H9 (cell line): ENCODE measurements at regions not wholly inside any gene's neighbourhood (a gene's known extent, or its start where the extent isn't known, plus 50 kb on each side); places are given as distances from the start of the nearest gene placed in this dataset.

Experiments
- DNase-seq: peaks from one replicate; pipeline ENCODE4 v3.0.0-alpha.2; 2017
- H2AFZ ChIP-seq: one replicate; pipeline ENCODE4 v1.6.1; 2013; ENCODE audit warnings: mild to moderate bottlenecking, low read length, control low read depth, moderate library complexity
- H2AK5ac ChIP-seq: 2 replicates; pipeline ENCODE4 v1.6.1; 2013; ENCODE audit warnings: low read length, control low read depth, mixed read lengths; ENCODE audit not compliant: insufficient read length
- H2BK120ac ChIP-seq: one replicate; pipeline ENCODE4 v1.6.1; 2013; ENCODE audit warnings: low read depth, mild to moderate bottlenecking, low read length, control low read depth, inconsistent platforms; ENCODE audit not compliant: poor library complexity, severe bottlenecking
- H2BK12ac ChIP-seq: 2 replicates; pipeline ENCODE4 v1.6.1; 2013; ENCODE audit warnings: low read length, control low read depth, mixed read lengths, low read depth; ENCODE audit not compliant: insufficient read length
- H2BK15ac ChIP-seq: 2 replicates; pipeline ENCODE4 v1.6.1; 2013; ENCODE audit warnings: low read depth, low read length, control low read depth
- H2BK20ac ChIP-seq: one replicate; pipeline ENCODE4 v1.6.1; 2013; ENCODE audit warnings: low read depth, mild to moderate bottlenecking, low read length, control low read depth, inconsistent platforms; ENCODE audit not compliant: poor library complexity, severe bottlenecking
- H2BK5ac ChIP-seq: 2 replicates; pipeline ENCODE4 v1.6.1; 2013; ENCODE audit warnings: low read length, control low read depth, mixed read lengths; ENCODE audit not compliant: insufficient read length
- H3K14ac ChIP-seq: 2 replicates; pipeline ENCODE4 v1.6.1; 2013; ENCODE audit warnings: low read length, control low read depth; ENCODE audit not compliant: insufficient read depth
- H3K18ac ChIP-seq: 2 replicates; pipeline ENCODE4 v1.6.1; 2013; ENCODE audit warnings: low read depth, mild to moderate bottlenecking, mixed read lengths, low read length, control low read depth; ENCODE audit not compliant: insufficient read length
- H3K23ac ChIP-seq: 2 replicates; pipeline ENCODE4 v1.6.1; 2013; ENCODE audit warnings: low read length, control low read depth, mixed read lengths, low read depth; ENCODE audit not compliant: insufficient read length
- H3K23me2 ChIP-seq: 2 replicates; pipeline ENCODE4 v1.6.1; 2013; ENCODE audit warnings: low read depth, mild to moderate bottlenecking, mixed read lengths, low read length, control low read depth; ENCODE audit not compliant: insufficient read length, poor library complexity, severe bottlenecking
- H3K27ac ChIP-seq: 2 replicates; pipeline ENCODE4 v1.5.1; 2013; ENCODE audit warnings: low read length, control low read depth, mixed read lengths, low read depth; ENCODE audit not compliant: insufficient read length
- H3K27me3 ChIP-seq: 2 replicates; pipeline ENCODE4 v1.6.1; 2013; ENCODE audit warnings: low read length, control low read depth, inconsistent platforms; ENCODE audit not compliant: insufficient read depth
- H3K4ac ChIP-seq: 2 replicates; pipeline ENCODE4 v1.6.1; 2013; ENCODE audit warnings: low read depth, mild to moderate bottlenecking, control low read depth, inconsistent platforms, low read length, moderate library complexity
- H3K4me1 ChIP-seq: 2 replicates; pipeline ENCODE4 v1.6.1; 2013; ENCODE audit warnings: low read length, control low read depth, inconsistent platforms; ENCODE audit not compliant: insufficient read depth
- H3K4me2 ChIP-seq: 2 replicates; pipeline ENCODE4 v1.6.1; 2013; ENCODE audit warnings: low read length, control low read depth, mixed read lengths; ENCODE audit not compliant: insufficient read length, insufficient read depth
- H3K56ac ChIP-seq: 2 replicates; pipeline ENCODE4 v1.6.1; 2013; ENCODE audit warnings: low read depth, mild to moderate bottlenecking, mixed read lengths, low read length, control low read depth; ENCODE audit not compliant: insufficient read length
- H3K79me1 ChIP-seq: 2 replicates; pipeline ENCODE4 v1.6.1; 2013; ENCODE audit warnings: low read depth, mild to moderate bottlenecking, moderate library complexity, low read length, control low read depth, inconsistent platforms; ENCODE audit not compliant: insufficient read depth, poor library complexity, severe bottlenecking
- H3K79me2 ChIP-seq: 2 replicates; pipeline ENCODE4 v1.6.1; 2013; ENCODE audit warnings: low read length, control low read depth, inconsistent platforms; ENCODE audit not compliant: insufficient read depth
- H3K9ac ChIP-seq: 2 replicates; pipeline ENCODE4 v1.6.1; 2013; ENCODE audit warnings: low read length, control low read depth, mixed read lengths; ENCODE audit not compliant: insufficient read length; ENCODE audit errors: extremely low read depth
- H3K9me3 ChIP-seq: one replicate; pipeline ENCODE4 v1.6.1; 2013; ENCODE audit warnings: low read depth, low read length, inconsistent platforms; ENCODE audit not compliant: control insufficient read depth
- H3T11ph ChIP-seq: one replicate; pipeline ENCODE4 v1.6.1; 2013; ENCODE audit warnings: mild to moderate bottlenecking, low read length, control low read depth, inconsistent platforms
- H4K20me1 ChIP-seq: one replicate; pipeline ENCODE4 v1.6.1; 2013; ENCODE audit not compliant: control insufficient read depth, insufficient read length, insufficient read depth
- H4K5ac ChIP-seq: 2 replicates; pipeline ENCODE4 v1.6.1; 2013; ENCODE audit warnings: low read depth, mild to moderate bottlenecking, mixed read lengths, low read length, control low read depth; ENCODE audit not compliant: insufficient read length
- H4K8ac ChIP-seq: replicated peaks from 2 replicates; pipeline ENCODE4 v1.6.1; 2013; ENCODE audit warnings: low read length, control low read depth, mixed read lengths, low read depth; ENCODE audit not compliant: insufficient read length
- H4K91ac ChIP-seq: 2 replicates; pipeline ENCODE4 v1.6.1; 2013; ENCODE audit warnings: low read depth, mild to moderate bottlenecking, moderate library complexity, mixed read lengths, low read length, control low read depth; ENCODE audit not compliant: insufficient read length
- H3K27ac Mint-ChIP-seq, 3 experiments: 2 replicates in 2 of 3; 3 replicates in 1 of 3; pipeline ENCODE4 v1.8.0; 2020 to 2021; ENCODE audit warnings: mixed read lengths in 3 of 3, mild to moderate bottlenecking in 1 of 3, moderate library complexity in 1 of 3
- H3K27me3 Mint-ChIP-seq: 2 replicates; pipeline ENCODE4 v1.8.0; 2021; ENCODE audit warnings: low read depth, mild to moderate bottlenecking, moderate library complexity, mixed read lengths
- H3K36me3 Mint-ChIP-seq, 3 experiments: 2 replicates in 2 of 3; 3 replicates in 1 of 3; pipeline ENCODE4 v1.8.0; 2020 to 2021; ENCODE audit warnings: low read depth in 3 of 3, mixed read lengths in 3 of 3; ENCODE audit not compliant: insufficient read depth in 1 of 3
- H3K4me1 Mint-ChIP-seq, 2 experiments: 2 replicates each; pipeline ENCODE4 v1.8.0; 2020; ENCODE audit warnings: mixed read lengths in 2 of 2
- H3K4me3 Mint-ChIP-seq, 2 experiments: 2 replicates in 1 of 2; 3 replicates in 1 of 2; pipeline ENCODE4 v1.8.0; 2020 to 2021; ENCODE audit warnings: mild to moderate bottlenecking in 2 of 2, mixed read lengths in 2 of 2, moderate library complexity in 1 of 2
- H3K9me3 Mint-ChIP-seq, 2 experiments: 2 replicates in 1 of 2; 3 replicates in 1 of 2; pipeline ENCODE4 v1.8.0; 2020; ENCODE audit warnings: mild to moderate bottlenecking in 2 of 2, mixed read lengths in 2 of 2, moderate library complexity in 1 of 2
- WGBS: extraction: QIAGEN DNeasy Blood & Tissue Kit; methylation state at CpG from one replicate; pipeline ENCODE4 v1.1.7; 2013; ENCODE audit warnings: missing lambda C conversion rate, low lambda C conversion rate, mixed read lengths; ENCODE audit not compliant: insufficient read length; ENCODE audit errors: extremely low coverage; 5-methylcytosine and 5-hydroxymethylcytosine counted together
- TF ChIP-seq, protein P1 (sequence below): fragments of 200-600 bp; sonication (generic); conservative IDR thresholded peaks from 3 replicates; pipeline ENCODE4 v1.8.0; 2021; ENCODE audit warnings: antibody characterized with exemption, mild to moderate bottlenecking

DNA sequence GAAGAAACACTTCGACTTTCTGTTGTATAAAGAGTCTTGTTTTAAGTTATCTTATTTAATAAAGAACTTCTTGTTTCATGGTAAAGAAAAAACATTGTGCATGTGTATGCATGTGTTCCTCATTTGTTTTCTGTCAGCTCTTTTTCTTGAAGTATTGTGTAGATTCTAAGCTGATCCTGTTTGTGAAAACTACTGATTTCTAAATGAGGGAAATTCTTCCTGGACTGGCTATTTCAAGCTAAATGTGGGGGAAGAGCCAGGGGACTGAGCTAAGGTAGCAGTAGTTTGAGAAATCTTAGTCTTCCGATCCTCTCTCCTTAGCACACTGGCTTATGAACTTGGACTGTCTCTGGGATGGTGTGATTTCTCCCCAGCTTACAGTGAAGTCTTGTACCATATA is 56.4 kb upstream of the RBMS1 start:
- Mint-ChIP-seq H3K27me3 (no peaks in the 10 kb centered on the region), H3K27ac (no peak overlapping the region), H3K9me3 (peaks cover 0 to 3% of the 10 kb centered on the region in 2 experiments; a peak in 1 of 5 replicates), H3K4me1 (peaks cover 6 to 8% of the 10 kb centered on the region in 2 experiments), H3K36me3 (no peaks in the 10 kb centered on the region), H3K4me3 (no peak overlapping the region)
- Histone ChIP-seq H3K18ac (no peak overlapping the region), H3K9ac (no peak overlapping the region), H3T11ph (no peak overlapping the region), H3K56ac (no peak overlapping the region), H2AK5ac (no peak overlapping the region), H3K27ac (no peak overlapping the region), H3K9me3 (no peaks in the 10 kb centered on the region), H4K20me1 (no peaks in the 10 kb centered on the region), H2BK5ac (no peak overlapping the region), H3K27me3 (no peaks in the 10 kb centered on the region), H3K23me2 (no peaks in the 10 kb centered on the region), H3K4ac (no peak overlapping the region), H3K79me2 (no peaks in the 10 kb centered on the region), H3K14ac (no peak overlapping the region), H2BK12ac (no peak overlapping the region), H4K8ac (no peak overlapping the region), H4K5ac (no peak overlapping the region), H3K4me2 (no peak overlapping the region), H3K23ac (no peak overlapping the region), H2AFZ (no peak overlapping the region), H2BK20ac (no peak overlapping the region), H4K91ac (no peak overlapping the region), H2BK15ac (no peak overlapping the region), H2BK120ac (no peak overlapping the region), H3K79me1 (no peaks in the 10 kb centered on the region), H3K4me1 (no peaks in the 10 kb centered on the region)
- WGBS = no CpG with 5 or more reads among the region's 2 CpGs
- TF ChIP-seq, protein P1, sequence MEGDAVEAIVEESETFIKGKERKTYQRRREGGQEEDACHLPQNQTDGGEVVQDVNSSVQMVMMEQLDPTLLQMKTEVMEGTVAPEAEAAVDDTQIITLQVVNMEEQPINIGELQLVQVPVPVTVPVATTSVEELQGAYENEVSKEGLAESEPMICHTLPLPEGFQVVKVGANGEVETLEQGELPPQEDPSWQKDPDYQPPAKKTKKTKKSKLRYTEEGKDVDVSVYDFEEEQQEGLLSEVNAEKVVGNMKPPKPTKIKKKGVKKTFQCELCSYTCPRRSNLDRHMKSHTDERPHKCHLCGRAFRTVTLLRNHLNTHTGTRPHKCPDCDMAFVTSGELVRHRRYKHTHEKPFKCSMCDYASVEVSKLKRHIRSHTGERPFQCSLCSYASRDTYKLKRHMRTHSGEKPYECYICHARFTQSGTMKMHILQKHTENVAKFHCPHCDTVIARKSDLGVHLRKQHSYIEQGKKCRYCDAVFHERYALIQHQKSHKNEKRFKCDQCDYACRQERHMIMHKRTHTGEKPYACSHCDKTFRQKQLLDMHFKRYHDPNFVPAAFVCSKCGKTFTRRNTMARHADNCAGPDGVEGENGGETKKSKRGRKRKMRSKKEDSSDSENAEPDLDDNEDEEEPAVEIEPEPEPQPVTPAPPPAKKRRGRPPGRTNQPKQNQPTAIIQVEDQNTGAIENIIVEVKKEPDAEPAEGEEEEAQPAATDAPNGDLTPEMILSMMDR = no peak
- DNase-seq = no peak
